ENCODE measurements at regions not wholly inside any gene's neighbourhood (a gene's known extent, or its start where the extent isn't known, plus 50 kb on each side); places are given as distances from the start of the nearest gene placed in this dataset.

GRCh38 chr12:77469578-77470333, 360.9 kb upstream of the NAV3 start:
- no peak for DNase-seq (ENCODE audit: low read depth in 2 of 2)
- no peak for TF ChIP-seq CTCF (IDR thresholded peaks at IDR 0.05; ENCODE audit: low read depth, low read length)
- no peak overlapping the region for H3K4me3 ChIP-seq (replicated peaks in 1 of 2; ENCODE audit: low read depth in 2 of 2, low read length in 2 of 2)

- H3K4me3 ChIP-seq (replicated peaks in 1 of 2; ENCODE audit: low read depth in 2 of 2, low read length in 2 of 2) = no peak overlapping the region
- peak in 1 of 2 donors; percentile 2 for DNase-seq (ENCODE audit: low read depth in 2 of 2)
- TF ChIP-seq CTCF (IDR thresholded peaks at IDR 0.05; ENCODE audit: low read depth, low read length) = no peak
These were observed 377.3 kb upstream of the E2F7 start for GRCh38 chr12:77442633-77443032.

DNA sequence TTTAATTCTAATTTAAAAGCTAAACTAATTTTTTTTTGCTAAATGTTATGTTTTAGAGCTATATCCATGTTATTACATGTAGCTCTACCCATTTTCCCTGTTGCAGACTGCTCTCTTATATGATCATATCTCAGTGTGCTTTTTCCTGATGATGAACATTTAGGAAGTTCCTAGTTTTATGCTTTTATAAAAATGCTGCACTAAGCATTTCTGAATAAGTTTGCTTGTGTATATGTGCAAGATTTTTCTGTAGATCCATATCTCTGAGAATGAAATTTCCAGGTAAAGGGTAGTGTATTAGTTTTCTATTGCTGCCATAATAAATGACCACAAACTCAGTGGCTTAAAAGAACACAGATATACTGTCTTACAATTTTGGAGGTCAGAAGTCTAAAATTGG, 374.4 kb upstream of the E2F7 start:
- no peak for DNase-seq (ENCODE audit: low read depth in 2 of 2)
- H3K4me3 ChIP-seq (replicated peaks in 1 of 2; ENCODE audit: low read depth in 2 of 2, low read length in 2 of 2) = no peak overlapping the region
- TF ChIP-seq CTCF (IDR thresholded peaks at IDR 0.05; ENCODE audit: low read depth, low read length) = no peak

GRCh38 chr12:77438644-77439043, 373.3 kb upstream of the E2F7 start:
- H3K4me3 ChIP-seq (replicated peaks in 1 of 2; ENCODE audit: low read depth in 2 of 2, low read length in 2 of 2) = no peak overlapping the region
- no peak for TF ChIP-seq CTCF (IDR thresholded peaks at IDR 0.05; ENCODE audit: low read depth, low read length)
- no peak for DNase-seq (ENCODE audit: low read depth in 2 of 2)

GRCh38 chr12:77437206-77437605, 371.8 kb upstream of the E2F7 start:
- no peak overlapping the region for H3K4me3 ChIP-seq (replicated peaks in 1 of 2; ENCODE audit: low read depth in 2 of 2, low read length in 2 of 2)
- TF ChIP-seq CTCF (IDR thresholded peaks at IDR 0.05; ENCODE audit: low read depth, low read length) = no peak
- DNase-seq (ENCODE audit: low read depth in 2 of 2) = no peak

DNA sequence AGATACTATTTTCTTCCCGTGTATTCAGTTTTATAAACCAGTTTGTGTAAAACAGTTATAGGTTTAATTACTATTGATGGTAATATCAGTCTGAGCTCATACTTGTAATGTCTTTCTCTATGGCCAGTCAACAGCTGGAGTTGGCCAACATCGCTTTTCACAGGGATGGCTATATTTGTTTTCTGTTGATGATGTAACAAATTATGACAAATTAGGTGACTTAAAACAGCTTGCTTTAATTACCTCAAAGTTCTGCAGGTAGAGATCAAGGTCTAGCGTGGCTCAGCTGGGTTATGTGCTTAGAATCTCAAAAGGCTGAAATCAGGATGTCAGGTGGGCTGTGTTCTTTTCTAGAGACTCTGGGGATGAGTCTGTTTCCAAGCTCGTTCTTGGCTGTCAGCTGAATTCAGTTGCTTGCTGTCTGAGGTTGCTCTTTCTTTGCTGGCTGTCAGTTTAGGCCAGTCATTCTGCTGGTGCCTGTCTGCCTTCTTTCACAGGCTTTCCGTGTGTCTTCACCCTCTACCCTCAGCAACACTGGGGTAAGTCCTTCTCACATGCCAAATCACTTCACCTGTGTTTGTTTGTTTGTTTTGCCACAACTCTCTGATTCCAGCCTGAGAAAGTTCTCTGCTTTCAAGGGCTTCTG, 370.2 kb upstream of the E2F7 start:
- no peak for TF ChIP-seq CTCF (IDR thresholded peaks at IDR 0.05; ENCODE audit: low read depth, low read length)
- no peak overlapping the region for H3K4me3 ChIP-seq (replicated peaks in 1 of 2; ENCODE audit: low read depth in 2 of 2, low read length in 2 of 2)
- DNase-seq (ENCODE audit: low read depth in 2 of 2) = no peak
